HAP-1 (cell line): ENCODE measurements at regions not wholly inside any gene's neighbourhood (a gene's known extent, or its start where the extent isn't known, plus 50 kb on each side); places are given as distances from the start of the nearest gene placed in this dataset.

Source experiments
- DNase-seq, 2 experiments: peaks; one replicate each; pipeline ENCODE4 v3.0.0-alpha.2; 2016 to 2020; ENCODE audit warnings: low spot score in 2 of 2
- H3K27me3 ChIP-seq: fragments of 250-450 bp; sonication (Bioruptor Pico); 2 replicates; pipeline ENCODE4 v1.5.1; 2020; ENCODE audit warnings: low read depth, mild to moderate bottlenecking, moderate library complexity
- H3K36me3 ChIP-seq: fragments of 250-450 bp; sonication (Bioruptor Pico); replicated peaks from 2 replicates; pipeline ENCODE4 v1.5.1; 2020; ENCODE audit warnings: mild to moderate bottlenecking
- H3K4me1 ChIP-seq: fragments of 250-450 bp; sonication (Bioruptor Pico); 2 replicates; pipeline ENCODE4 v1.5.1; 2020; ENCODE audit warnings: mild to moderate bottlenecking
- H3K4me3 ChIP-seq: fragments of 250-450 bp; sonication (Bioruptor Pico); 2 replicates; pipeline ENCODE4 v1.5.1; 2020; ENCODE audit warnings: mild to moderate bottlenecking, moderate library complexity
- H3K9me3 ChIP-seq: fragments of 250-450 bp; sonication (Bioruptor Pico); 2 replicates; pipeline ENCODE4 v1.5.1; 2020; ENCODE audit warnings: mild to moderate bottlenecking, moderate library complexity
- in situ Hi-C: fragments of 300-500 bp; cut with MboI; formaldehyde crosslinking; loops from 3 replicates; pipeline ENCODE4 v1.14.3; 2020; ENCODE audit warnings: low sequenced_read_pairs, inconsistent platforms, mixed read lengths

DNA sequence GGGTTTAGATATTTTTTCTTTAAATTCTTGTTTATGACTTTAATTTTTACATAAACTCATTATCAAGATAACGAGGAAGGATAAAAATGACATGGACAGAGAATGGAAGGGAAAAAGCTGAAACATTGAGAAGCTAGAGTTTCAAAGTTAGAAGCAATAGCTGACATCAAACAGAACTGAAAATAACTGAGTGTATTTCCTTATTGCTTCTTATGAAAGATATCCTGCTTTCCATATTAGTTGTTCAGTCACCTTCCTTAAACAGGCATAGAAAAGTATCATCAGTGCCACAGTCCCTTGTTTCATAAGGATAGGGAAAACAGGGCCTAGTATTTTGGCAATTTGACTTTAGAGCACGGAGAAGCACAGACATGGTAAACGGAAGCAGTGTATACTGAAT is 460.5 kb upstream of the GHITM start:
- Histone ChIP-seq H3K36me3 (no peaks in the 10 kb centered on the region), H3K4me3 (no peak overlapping the region), H3K4me1 (no peaks in the 10 kb centered on the region; the same call in 1 of the 2 replicates), H3K27me3 (no peaks in the 10 kb centered on the region), H3K9me3 (no peaks in the 10 kb centered on the region)
- in situ Hi-C loops = no loop called here
- no peak for DNase-seq

DNA sequence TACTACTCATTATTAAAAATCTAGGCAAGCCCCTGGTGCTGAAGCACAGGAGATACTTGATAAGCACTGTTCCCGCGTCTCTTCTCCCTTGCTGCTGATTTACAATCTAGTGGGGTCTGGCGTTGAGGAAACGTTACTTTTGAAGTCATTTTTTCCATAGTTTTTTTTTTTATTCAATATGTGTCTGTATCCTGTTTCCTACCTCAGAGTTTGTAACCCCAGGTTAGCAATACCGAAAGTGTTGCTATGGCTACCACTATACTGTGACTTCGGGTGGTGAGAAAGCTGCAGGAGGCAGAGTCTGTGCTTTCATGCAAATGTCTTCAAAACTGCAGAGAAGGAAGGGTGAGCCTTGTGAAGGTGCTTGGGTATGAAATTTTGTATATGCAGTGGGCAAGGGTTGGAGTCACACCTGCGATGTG is 458.8 kb upstream of the GHITM start:
- Histone ChIP-seq H3K36me3 (no peaks in the 10 kb centered on the region), H3K4me1 (no peaks in the 10 kb centered on the region; the same call in 1 of the 2 replicates), H3K27me3 (no peaks in the 10 kb centered on the region), H3K9me3 (no peaks in the 10 kb centered on the region), H3K4me3 (no peak overlapping the region)
- no peak for DNase-seq
- in situ Hi-C loops = no loop called here

- Histone ChIP-seq H3K4me1 (no peaks in the 10 kb centered on the region), H3K36me3 (no peaks in the 10 kb centered on the region), H3K27me3 (no peaks in the 10 kb centered on the region), H3K9me3 (no peaks in the 10 kb centered on the region), H3K4me3 (no peak overlapping the region)
- in situ Hi-C loops = no loop called here
- DNase-seq = no peak
These were observed 456.9 kb upstream of the GHITM start for GRCh38 chr10:83682414-83682813.

DNA sequence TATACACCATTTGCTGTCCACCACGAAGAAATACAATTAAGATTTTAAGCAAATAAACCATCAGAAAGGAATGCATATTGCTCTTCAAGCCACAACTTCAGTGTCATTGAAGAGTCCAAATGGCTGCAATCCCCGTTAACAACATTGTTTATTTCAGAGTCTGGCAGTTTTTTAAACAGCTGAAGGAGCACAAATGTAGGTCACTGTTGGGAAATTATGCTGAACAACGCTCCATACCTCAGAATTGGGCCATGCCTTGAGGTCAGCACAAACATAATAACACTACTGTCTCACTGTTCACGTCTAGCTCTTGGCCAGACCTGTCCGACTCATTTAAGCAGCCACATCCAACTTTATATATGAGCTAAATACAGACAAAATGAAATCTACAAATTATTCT is 453.9 kb upstream of the GHITM start:
- H3K27me3 ChIP-seq = no peaks in the 10 kb centered on the region
- no peak for DNase-seq
- no peaks in the 10 kb centered on the region for H3K9me3 ChIP-seq
- H3K36me3 ChIP-seq = no peaks in the 10 kb centered on the region
- no peak overlapping the region for H3K4me3 ChIP-seq
- no peaks in the 10 kb centered on the region for H3K4me1 ChIP-seq
- in situ Hi-C loops = no loop called here

DNA sequence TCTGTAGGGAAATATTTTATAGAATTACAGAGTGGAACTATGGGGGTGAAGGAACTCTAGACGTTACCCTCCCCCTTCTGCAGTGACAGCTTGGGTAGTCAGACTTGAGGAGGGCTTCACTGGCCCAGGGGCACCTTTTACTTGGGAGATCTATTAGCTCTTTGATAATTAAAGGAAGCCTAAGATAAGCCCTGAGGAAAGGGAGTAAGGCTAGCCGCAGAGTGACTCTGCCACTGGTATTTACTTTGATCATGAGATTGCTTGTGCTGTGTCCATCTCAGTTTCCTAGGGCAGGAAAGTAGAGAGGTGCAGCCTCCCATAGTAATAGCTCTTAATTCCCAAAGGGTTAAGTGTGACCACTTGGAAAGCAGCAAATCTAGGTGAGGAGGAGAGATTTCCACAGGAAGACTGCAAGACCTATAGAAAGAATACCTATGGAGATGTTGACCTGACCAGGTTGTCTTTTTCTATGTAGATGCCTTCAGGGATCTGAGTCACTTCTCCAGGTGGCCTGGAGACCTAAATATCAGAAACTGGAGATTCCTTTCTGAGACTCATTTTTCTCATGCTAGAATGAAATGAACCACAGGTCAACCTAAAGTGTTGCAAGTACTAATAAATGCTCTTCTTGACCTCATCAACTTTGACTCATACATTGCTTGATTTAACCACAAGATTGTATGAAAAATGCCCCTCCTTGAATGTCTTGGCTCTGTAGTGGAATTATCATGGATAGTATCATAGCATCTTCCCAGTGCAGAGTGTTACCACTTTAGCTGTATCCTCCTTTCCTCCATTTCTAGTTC is 447.3 kb upstream of the GHITM start:
- Histone ChIP-seq H3K9me3 (no peaks in the 10 kb centered on the region), H3K4me1 (no peaks in the 10 kb centered on the region), H3K27me3 (no peaks in the 10 kb centered on the region), H3K36me3 (no peaks in the 10 kb centered on the region), H3K4me3 (no peak overlapping the region)
- DNase-seq = no peak
- in situ Hi-C loops = no loop called here

DNA sequence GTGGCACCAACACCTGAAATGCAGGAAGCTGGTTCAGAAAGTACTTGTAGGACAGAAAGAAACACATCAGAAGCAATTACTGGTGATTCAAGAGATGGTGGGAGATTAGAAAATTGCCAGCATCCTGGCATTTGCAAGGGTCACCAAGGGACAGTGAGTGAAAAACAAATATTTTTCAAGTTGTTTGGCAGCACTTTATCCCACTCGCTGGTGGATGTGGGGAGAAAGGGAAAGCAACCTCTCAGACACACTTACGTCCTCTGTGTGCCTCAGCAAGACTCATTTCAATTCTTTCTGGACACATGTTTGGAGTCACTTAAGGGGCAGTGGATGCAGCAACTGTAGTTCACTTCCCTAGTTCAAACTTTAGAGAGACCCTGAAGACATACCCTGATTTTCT is 440.4 kb upstream of the GHITM start:
- Histone ChIP-seq H3K4me3 (no peak overlapping the region), H3K9me3 (no peaks in the 10 kb centered on the region), H3K4me1 (no peaks in the 10 kb centered on the region), H3K27me3 (no peaks in the 10 kb centered on the region), H3K36me3 (no peaks in the 10 kb centered on the region)
- in situ Hi-C loops = no loop called here
- no peak for DNase-seq

GRCh38 chr10:83701799-83702198 is 437.5 kb upstream of the GHITM start:
- in situ Hi-C loops = no loop called here
- no peaks in the 10 kb centered on the region for H3K9me3 ChIP-seq
- H3K4me3 ChIP-seq = no peak overlapping the region
- H3K36me3 ChIP-seq = no peaks in the 10 kb centered on the region
- no peak for DNase-seq
- H3K4me1 ChIP-seq = no peaks in the 10 kb centered on the region
- no peaks in the 10 kb centered on the region for H3K27me3 ChIP-seq

GRCh38 chr10:83702731-83703130 is 436.6 kb upstream of the GHITM start:
- Histone ChIP-seq H3K4me1 (no peaks in the 10 kb centered on the region), H3K4me3 (no peak overlapping the region), H3K36me3 (no peaks in the 10 kb centered on the region), H3K27me3 (no peaks in the 10 kb centered on the region), H3K9me3 (no peaks in the 10 kb centered on the region)
- in situ Hi-C loops = no loop called here
- DNase-seq = no peak

GRCh38 chr10:83706120-83706519 is 433.2 kb upstream of the GHITM start:
- in situ Hi-C loops = no loop called here
- Histone ChIP-seq H3K36me3 (no peaks in the 10 kb centered on the region), H3K4me3 (no peak overlapping the region), H3K9me3 (no peaks in the 10 kb centered on the region), H3K4me1 (no peaks in the 10 kb centered on the region), H3K27me3 (no peaks in the 10 kb centered on the region)
- DNase-seq = no peak

DNA sequence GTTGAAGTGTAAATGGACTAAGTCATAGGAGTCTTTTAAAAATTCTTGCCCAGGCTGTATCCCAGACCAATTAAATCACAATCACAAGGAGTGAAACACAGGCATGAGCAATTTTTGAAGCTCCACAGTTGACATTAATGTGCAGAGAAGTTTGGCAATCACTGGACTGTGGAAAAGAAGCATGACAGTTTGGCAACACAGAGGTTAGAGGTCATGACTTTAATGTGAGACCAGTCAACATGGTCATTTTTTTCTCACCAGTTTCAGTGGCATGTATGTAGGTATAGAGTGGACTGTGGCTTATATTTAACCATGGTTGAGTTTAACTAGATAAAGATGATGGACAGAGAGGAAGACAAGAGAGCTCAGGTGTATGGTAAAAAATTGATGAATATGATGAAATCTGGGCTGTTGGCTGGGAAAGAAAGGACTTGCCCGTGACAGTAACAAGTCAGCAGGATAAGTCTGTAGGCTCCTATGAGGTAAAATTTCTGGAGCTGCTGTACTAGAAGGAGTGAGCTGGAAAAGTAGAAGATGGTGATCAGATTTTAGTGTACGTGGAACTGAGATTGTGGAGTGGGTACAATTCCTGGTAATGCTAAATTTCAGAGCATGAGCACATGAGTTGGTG is 432.2 kb upstream of the GHITM start:
- in situ Hi-C loops = no loop called here
- no peak for DNase-seq
- Histone ChIP-seq H3K27me3 (no peaks in the 10 kb centered on the region), H3K4me1 (no peaks in the 10 kb centered on the region), H3K4me3 (no peak overlapping the region), H3K9me3 (no peaks in the 10 kb centered on the region), H3K36me3 (no peaks in the 10 kb centered on the region)

GRCh38 chr10:83713423-83713822 is 425.9 kb upstream of the GHITM start:
- Histone ChIP-seq H3K36me3 (no peaks in the 10 kb centered on the region), H3K9me3 (no peaks in the 10 kb centered on the region), H3K27me3 (no peaks in the 10 kb centered on the region), H3K4me1 (no peaks in the 10 kb centered on the region), H3K4me3 (no peak overlapping the region)
- in situ Hi-C loops = no loop called here
- no peak for DNase-seq

- H3K4me3 ChIP-seq = no peak overlapping the region
- no peaks in the 10 kb centered on the region for H3K27me3 ChIP-seq
- no peaks in the 10 kb centered on the region for H3K9me3 ChIP-seq
- no peaks in the 10 kb centered on the region for H3K36me3 ChIP-seq
- in situ Hi-C loops = no loop called here
- no peak for DNase-seq
- H3K4me1 ChIP-seq = no peaks in the 10 kb centered on the region
These were observed 416.2 kb upstream of the GHITM start for GRCh38 chr10:83723080-83723479.

- no peaks in the 10 kb centered on the region for H3K36me3 ChIP-seq
- no peak for DNase-seq
- H3K4me1 ChIP-seq = no peaks in the 10 kb centered on the region
- H3K4me3 ChIP-seq = no peak overlapping the region
- in situ Hi-C loops = no loop called here
- no peaks in the 10 kb centered on the region for H3K27me3 ChIP-seq
- no peaks in the 10 kb centered on the region for H3K9me3 ChIP-seq
These were observed 414.7 kb upstream of the GHITM start for GRCh38 chr10:83724471-83725241.

- H3K4me3 ChIP-seq = no peak overlapping the region
- no peaks in the 10 kb centered on the region for H3K27me3 ChIP-seq
- no peak for DNase-seq
- H3K4me1 ChIP-seq = no peaks in the 10 kb centered on the region
- in situ Hi-C loops = no loop called here
- H3K36me3 ChIP-seq = no peaks in the 10 kb centered on the region
- H3K9me3 ChIP-seq = no peaks in the 10 kb centered on the region
These were observed 413.7 kb upstream of the GHITM start for GRCh38 chr10:83725567-83725966.
